A673 (cell line): ENCODE measurements at regions not wholly inside any gene's neighbourhood (a gene's known extent, or its start where the extent isn't known, plus 50 kb on each side); places are given as distances from the start of the nearest gene placed in this dataset.

Experiments
- BruUV-seq: library from RNA; stranded (reverse); fragments of 400-500 nt; replicated peaks from 2 replicates; lab custom pipeline; 2021; lab: Mats Ljungman, UMichigan
- CTCF ChIA-PET: fragments of 300-600 bp; sonication (Branson Sonifier 250); formaldehyde crosslinking; loops from one replicate; lab custom pipeline; 2022; ENCODE audit warnings: antibody characterized with exemption; lab: Charles Lee
- POLR2A ChIA-PET: fragments of 300-600 bp; sonication (Branson Sonifier 250); formaldehyde crosslinking; loops from one replicate; lab custom pipeline; 2022; ENCODE audit warnings: antibody characterized with exemption; ENCODE audit not compliant: low non-redundant PET; lab: Charles Lee
- DNase-seq: peaks from one replicate; pipeline ENCODE4 v3.0.0-alpha.2; 2015; ENCODE audit warnings: low spot score
- H3K27ac ChIP-seq: fragments of 200-600 bp; sonication (generic); 2 replicates; pipeline ENCODE4 v1.5.1; 2016; ENCODE audit warnings: mixed run types, low read depth, mild to moderate bottlenecking, mixed read lengths, antibody characterized with exemption, low read length; ENCODE audit not compliant: poor library complexity, severe bottlenecking
- H3K27me3 ChIP-seq: fragments of 200-600 bp; sonication (generic); replicated peaks from 2 replicates; pipeline ENCODE4 v1.6.1; 2017; ENCODE audit warnings: mixed run types, low read depth, mild to moderate bottlenecking, mixed read lengths, antibody characterized with exemption, low read length; ENCODE audit not compliant: insufficient read depth, poor library complexity
- H3K36me3 ChIP-seq: fragments of 200-600 bp; sonication (generic); 2 replicates; pipeline ENCODE4 v1.6.1; 2016; ENCODE audit warnings: mixed run types, mild to moderate bottlenecking, mixed read lengths, antibody characterized with exemption, low read length; ENCODE audit not compliant: insufficient read depth, poor library complexity, severe bottlenecking
- H3K4me1 ChIP-seq: fragments of 200-600 bp; sonication (generic); 2 replicates; pipeline ENCODE4 v1.6.1; 2017; ENCODE audit warnings: mixed run types, mild to moderate bottlenecking, mixed read lengths, antibody characterized with exemption, low read length; ENCODE audit not compliant: insufficient read depth, poor library complexity, severe bottlenecking
- H3K4me3 ChIP-seq: fragments of 200-600 bp; sonication (generic); 2 replicates; pipeline ENCODE4 v1.5.1; 2016; ENCODE audit warnings: low read depth, mixed run types, mild to moderate bottlenecking, mixed read lengths, low read length; ENCODE audit not compliant: poor library complexity, severe bottlenecking
- H3K9me3 ChIP-seq: fragments of 200-600 bp; sonication (generic); 2 replicates; pipeline ENCODE4 v1.6.1; 2016; ENCODE audit warnings: mixed run types, low read depth, mild to moderate bottlenecking, mixed read lengths, antibody characterized with exemption, low read length; ENCODE audit not compliant: poor library complexity, severe bottlenecking
- EZH2 ChIP-seq: fragments of 200-600 bp; sonication (generic); IDR thresholded peaks from 2 replicates; pipeline ENCODE4 v1.6.1; 2017; ENCODE audit warnings: borderline replicate concordance, low read depth, mild to moderate bottlenecking, mixed read lengths, antibody characterized with exemption, low read length; ENCODE audit not compliant: poor library complexity, severe bottlenecking
- intact Hi-C: fragments of 100-400 bp; cut with micrococcal nuclease; formaldehyde crosslinking; loops from one replicate; pipeline ENCODE4 v1.10.0; 2022; ENCODE audit not compliant: unreplicated experiment
- TF ChIP-seq, protein P1 (sequence below): fragments of 300-800, 200-600 bp; sonication (generic); conservative IDR thresholded peaks from 2 replicates; pipeline ENCODE4 v1.5.1; 2017; ENCODE audit warnings: low read depth, mild to moderate bottlenecking, antibody characterized with exemption, low read length, moderate library complexity, mixed read lengths

GRCh38 chr9:80775530-80775929 is 913.8 kb downstream of the TLE1 start:
- ChIA-PET POLR2A (no interaction called here), CTCF (no interaction called here)
- no peak overlapping the region for H3K4me3 ChIP-seq
- H3K9me3 ChIP-seq, result no peaks in the 10 kb centered on the region
- no peaks in the 10 kb centered on the region for H3K4me1 ChIP-seq
- BruUV-seq, result no TSS peak
- no peak for TF ChIP-seq EZH2
- TF ChIP-seq, protein P1, sequence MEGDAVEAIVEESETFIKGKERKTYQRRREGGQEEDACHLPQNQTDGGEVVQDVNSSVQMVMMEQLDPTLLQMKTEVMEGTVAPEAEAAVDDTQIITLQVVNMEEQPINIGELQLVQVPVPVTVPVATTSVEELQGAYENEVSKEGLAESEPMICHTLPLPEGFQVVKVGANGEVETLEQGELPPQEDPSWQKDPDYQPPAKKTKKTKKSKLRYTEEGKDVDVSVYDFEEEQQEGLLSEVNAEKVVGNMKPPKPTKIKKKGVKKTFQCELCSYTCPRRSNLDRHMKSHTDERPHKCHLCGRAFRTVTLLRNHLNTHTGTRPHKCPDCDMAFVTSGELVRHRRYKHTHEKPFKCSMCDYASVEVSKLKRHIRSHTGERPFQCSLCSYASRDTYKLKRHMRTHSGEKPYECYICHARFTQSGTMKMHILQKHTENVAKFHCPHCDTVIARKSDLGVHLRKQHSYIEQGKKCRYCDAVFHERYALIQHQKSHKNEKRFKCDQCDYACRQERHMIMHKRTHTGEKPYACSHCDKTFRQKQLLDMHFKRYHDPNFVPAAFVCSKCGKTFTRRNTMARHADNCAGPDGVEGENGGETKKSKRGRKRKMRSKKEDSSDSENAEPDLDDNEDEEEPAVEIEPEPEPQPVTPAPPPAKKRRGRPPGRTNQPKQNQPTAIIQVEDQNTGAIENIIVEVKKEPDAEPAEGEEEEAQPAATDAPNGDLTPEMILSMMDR, result no peak
- intact Hi-C loops, result no loop called here
- DNase-seq, result no peak
- no peaks in the 10 kb centered on the region for H3K27me3 ChIP-seq
- H3K36me3 ChIP-seq, result no peaks in the 10 kb centered on the region
- no peak overlapping the region for H3K27ac ChIP-seq

GRCh38 chr9:80771555-80772347 is 917.6 kb downstream of the TLE1 start:
- Histone ChIP-seq H3K36me3 (no peaks in the 10 kb centered on the region), H3K4me3 (no peak overlapping the region), H3K9me3 (no peaks in the 10 kb centered on the region), H3K27me3 (no peaks in the 10 kb centered on the region), H3K4me1 (no peaks in the 10 kb centered on the region), H3K27ac (no peak overlapping the region)
- TF ChIP-seq, protein P1, result no peak
- no peak for TF ChIP-seq EZH2
- BruUV-seq, result no TSS peak
- POLR2A ChIA-PET, result no interaction called here
- intact Hi-C loops, result no loop called here
- CTCF ChIA-PET, result no interaction called here
- DNase-seq, result no peak

DNA sequence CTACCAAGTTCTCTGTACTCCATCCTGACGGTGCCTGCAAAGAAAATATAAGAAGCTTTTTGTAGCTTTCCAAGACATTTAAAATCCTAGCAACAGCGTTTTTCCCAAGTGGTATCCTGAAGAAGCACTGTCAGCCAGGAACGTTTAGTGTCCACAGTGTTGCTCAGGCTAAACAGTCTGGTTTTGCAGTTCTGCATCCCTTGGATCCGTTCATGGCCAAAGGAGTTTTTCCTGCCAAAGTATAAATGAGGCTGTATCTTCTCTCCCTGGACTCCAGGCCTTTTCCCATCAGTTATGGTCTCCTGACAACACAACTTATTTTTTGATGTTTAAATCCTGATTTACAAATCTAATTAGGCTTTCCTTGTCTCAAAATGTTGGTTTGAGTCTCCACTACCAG is 925.8 kb downstream of the TLE1 start:
- no peak for DNase-seq
- Histone ChIP-seq H3K36me3 (no peaks in the 10 kb centered on the region), H3K4me1 (no peaks in the 10 kb centered on the region), H3K27me3 (no peaks in the 10 kb centered on the region), H3K9me3 (no peaks in the 10 kb centered on the region), H3K4me3 (no peak overlapping the region), H3K27ac (no peak overlapping the region)
- intact Hi-C loops, result no loop called here
- no peak for TF ChIP-seq EZH2
- TF ChIP-seq, protein P1, result no peak
- ChIA-PET POLR2A (no interaction called here), CTCF (no interaction called here)
- BruUV-seq, result no TSS peak
